GM21717 (cell line): ENCODE measurements at regions not wholly inside any gene's neighbourhood (a gene's known extent, or its start where the extent isn't known, plus 50 kb on each side); places are given as distances from the start of the nearest gene placed in this dataset.

Experiments
- ATAC-seq: cut with Tn5 transposase; IDR thresholded peaks from one replicate; pipeline ENCODE4 v1.9.1; 2021; ENCODE audit warnings: mild to moderate bottlenecking, moderate library complexity; ENCODE audit not compliant: unreplicated experiment

DNA sequence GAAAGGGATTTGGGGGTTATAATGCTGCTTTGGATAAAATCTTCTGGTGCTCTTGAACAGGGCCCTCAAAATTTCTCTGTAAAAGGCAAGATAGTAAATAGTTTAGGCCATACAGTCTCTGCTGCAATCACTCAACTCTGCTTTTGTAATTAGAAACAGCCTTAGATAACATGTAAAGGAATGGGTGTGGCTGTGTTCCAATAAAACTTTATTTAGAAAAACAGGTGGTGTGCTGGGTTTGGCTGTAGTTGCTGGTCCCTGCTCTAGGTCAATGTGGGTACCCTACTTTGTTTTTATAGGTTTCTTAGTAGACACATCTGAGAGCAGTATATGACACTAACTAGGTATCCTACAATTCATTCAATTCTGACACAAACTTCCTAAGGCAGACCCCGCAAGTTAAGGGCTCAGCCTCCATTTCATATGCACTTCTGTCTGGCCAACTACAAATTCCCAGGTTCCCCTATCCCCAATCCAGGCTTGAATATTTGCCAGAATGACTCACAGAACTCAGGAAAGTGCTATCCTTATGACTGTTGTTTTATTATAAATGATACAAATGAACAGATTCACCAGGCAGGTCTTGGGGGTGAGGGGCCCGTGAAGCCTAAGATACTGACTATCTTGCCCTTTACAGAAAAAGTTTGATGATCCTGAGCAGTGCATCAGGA is 349.9 kb downstream of the RPS24 start:
- ATAC-seq, result no peak

DNA sequence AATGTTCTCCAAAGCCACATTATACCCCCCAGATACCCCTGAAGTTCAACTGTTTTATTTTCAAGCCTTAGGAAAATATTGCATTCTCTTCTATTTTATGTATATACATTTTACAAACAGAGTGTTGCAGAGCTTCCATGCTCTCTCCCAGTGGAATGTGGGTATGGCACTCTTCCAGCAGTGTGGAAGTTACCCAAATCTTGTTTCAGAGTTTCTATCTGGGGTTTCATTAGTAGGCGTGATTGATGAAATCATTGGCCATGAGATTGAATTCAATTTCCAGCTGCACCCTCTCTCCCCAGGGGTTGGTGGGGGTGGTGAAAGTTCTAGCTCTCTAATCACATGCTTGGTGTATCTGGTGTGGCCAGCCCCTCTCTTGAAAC is 350.4 kb downstream of the RPS24 start:
- ATAC-seq, result no peak

GRCh38 chr10:78385599-78385998 is 351.9 kb downstream of the RPS24 start:
- ATAC-seq, result no peak

- no peak for ATAC-seq
Observed at GRCh38 chr10:78386509-78386908, 352.8 kb downstream of the RPS24 start.

DNA sequence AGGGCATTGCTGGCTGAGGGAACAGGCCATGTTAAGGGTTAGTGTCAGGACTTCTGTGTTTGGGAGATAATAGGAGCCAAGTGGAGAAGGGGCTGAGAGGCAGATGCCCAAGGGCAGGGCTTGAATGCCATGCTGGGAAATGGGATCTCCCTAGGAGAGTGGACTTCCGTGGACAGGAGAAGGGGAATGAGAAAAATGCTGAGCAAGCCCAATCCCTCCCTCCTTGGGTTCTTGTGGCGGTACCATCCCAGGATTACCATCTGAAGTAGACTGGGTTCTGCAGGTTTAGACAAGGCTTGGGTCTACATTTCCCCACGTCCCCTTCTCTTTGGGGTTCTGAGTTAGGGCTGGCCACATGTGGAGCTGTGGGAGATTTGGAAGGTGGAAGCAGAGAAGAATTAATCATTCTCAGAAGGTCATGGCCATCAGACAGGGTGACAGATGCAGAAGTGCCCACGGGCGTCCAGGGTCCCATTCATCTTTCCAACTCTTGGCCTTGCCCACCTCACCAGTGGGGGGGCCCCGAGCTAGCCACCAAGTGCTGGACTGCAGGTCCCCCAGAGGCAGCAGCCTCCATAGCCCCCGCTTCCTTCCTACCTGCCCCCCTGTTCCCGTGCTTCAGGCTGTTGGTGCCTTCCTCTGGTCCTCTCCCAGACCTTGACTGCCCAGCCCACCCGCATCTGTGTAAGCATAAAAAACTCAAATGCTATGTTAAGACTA is 354.8 kb downstream of the RPS24 start:
- ATAC-seq, result no peak

- no peak for ATAC-seq
Observed at GRCh38 chr10:78389419-78389818, 355.8 kb downstream of the RPS24 start.

- no peak for ATAC-seq
Observed at GRCh38 chr10:78390051-78390450, 356.4 kb downstream of the RPS24 start.

DNA sequence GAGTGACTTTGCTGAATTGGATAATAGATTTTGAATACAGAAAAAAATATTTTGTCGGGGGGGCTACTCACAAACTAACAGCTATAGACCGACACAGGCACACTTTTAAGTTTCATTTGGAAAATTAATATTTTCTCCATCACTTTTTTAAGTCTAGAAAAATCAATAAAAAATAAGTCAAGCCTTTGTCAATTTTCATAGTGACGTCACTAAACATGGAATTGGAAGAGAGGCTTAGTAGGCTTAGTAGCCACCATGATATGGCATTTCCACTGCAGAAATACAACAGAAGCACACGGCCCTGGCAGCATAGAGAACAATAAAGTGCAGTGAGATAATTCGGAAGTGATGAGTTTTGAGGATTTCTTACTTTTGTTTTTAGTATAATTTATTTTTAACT is 357.2 kb downstream of the RPS24 start:
- ATAC-seq, result no peak

GRCh38 chr10:78391585-78391984 is 357.9 kb downstream of the RPS24 start:
- no peak for ATAC-seq

- no peak for ATAC-seq
Observed at GRCh38 chr10:78392197-78392596, 358.5 kb downstream of the RPS24 start.

GRCh38 chr10:78393094-78393493 is 359.4 kb downstream of the RPS24 start:
- no peak for ATAC-seq

DNA sequence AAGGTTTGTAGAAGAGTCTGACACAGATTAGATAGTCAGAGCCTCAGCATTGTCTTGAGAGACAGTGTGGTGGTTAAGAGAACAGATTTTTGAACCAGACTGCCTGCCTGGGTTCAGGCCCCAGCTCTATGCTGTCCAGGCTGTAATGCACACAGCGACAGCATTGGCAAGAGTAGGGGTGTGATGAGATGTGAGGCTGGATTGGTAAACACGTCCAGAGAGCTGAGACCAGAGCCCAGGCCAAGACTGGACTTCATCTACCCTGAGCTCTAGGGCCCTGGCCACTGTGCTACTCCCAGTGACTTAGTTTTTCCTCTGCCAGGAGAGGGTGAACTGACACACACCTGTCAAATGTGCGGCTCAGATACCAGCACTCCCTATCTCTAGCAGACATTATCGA is 360.4 kb downstream of the RPS24 start:
- ATAC-seq, result no peak

GRCh38 chr10:78395162-78395561 is 361.5 kb downstream of the RPS24 start:
- ATAC-seq, result no peak

GRCh38 chr10:78396754-78397153 is 363.1 kb downstream of the RPS24 start:
- no peak for ATAC-seq

- ATAC-seq, result no peak
Observed at GRCh38 chr10:78397786-78398185, 364.1 kb downstream of the RPS24 start.

GRCh38 chr10:78398382-78398781 is 364.7 kb downstream of the RPS24 start:
- ATAC-seq, result no peak

GRCh38 chr10:78401624-78402367 is 368.1 kb downstream of the RPS24 start:
- no peak for ATAC-seq

DNA sequence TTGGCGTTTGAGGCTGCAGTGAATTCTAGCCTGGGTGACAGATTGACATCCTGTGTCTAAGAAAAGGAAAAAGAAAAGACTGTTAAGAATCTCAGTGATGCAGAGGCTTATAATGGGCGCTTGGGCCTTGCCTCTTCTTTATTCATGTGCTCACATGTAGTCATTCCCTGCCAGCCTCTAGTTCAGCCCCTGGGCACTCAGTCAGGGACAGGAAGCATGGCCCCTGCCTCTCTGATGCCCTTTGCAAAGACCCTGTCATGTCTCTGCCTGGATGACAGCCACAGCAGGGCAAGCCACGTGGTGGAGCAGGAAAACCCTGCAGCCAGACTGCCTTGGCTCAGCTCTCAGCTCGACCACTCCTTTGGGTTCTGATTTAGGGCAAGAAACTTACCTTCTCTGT is 368.9 kb downstream of the RPS24 start:
- ATAC-seq, result no peak

DNA sequence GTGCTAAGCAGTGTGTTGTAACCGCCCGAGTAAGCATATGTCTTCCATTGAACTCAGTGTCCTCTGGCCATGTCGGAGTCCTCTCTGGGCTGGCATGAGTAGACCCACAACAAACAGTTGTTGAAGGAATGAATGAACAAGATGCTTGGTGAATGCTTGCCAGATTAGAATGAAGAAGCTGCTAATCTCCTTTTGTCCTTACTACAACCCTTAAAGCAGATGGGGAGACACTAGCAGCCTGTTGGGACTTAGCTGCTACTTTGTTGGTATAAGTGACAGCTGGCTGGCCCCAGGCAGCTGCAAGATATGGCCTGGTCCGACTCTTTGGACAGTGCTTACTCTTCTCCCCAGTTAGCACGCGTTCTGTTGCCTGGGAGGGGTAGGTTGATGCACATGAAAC is 370.1 kb downstream of the RPS24 start:
- ATAC-seq, result no peak

- no peak for ATAC-seq
Observed at GRCh38 chr10:78404296-78404695, 370.6 kb downstream of the RPS24 start.

DNA sequence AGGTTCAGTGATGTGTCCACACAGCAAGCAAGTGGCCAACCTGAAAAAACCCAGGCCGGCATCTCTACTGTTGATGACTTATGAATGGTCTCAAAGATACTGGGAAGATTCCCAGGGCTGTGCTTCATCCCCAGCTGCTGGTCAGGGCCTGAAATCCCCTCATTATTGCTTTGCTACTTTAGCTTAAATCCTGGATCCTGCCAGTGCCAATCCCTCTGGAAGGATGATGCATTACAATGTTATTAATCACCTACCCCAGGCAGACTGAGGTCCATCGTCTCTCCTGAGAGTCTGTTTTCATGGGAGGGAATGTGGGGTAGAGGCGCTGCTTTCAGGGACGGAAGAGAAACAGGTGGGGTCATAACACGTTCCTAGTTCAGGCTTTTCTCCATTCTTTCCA is 371.6 kb downstream of the RPS24 start:
- ATAC-seq, result no peak

DNA sequence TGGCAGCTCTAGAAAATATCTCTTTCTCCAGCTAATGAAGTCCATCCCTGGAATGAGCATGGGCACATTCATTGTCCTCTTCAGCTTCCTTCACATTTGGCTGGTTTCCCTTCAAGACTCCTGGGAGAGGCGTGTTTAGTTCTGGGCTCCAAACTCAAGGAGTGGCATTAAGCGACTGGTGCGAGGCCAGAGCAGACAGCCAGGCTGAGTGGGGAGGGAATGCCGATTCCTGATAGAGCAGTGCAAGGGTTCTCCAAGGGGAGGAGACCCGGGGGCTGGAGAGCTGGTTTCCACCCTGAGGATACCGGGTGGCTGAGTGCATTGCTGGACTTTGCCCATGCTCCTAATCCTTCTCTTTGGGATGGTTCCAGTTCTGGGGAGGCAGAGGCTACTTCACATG is 372.1 kb downstream of the RPS24 start:
- ATAC-seq, result no peak
